ENCODE measurements at regions not wholly inside any gene's neighbourhood (a gene's known extent, or its start where the extent isn't known, plus 50 kb on each side); places are given as distances from the start of the nearest gene placed in this dataset.

DNA sequence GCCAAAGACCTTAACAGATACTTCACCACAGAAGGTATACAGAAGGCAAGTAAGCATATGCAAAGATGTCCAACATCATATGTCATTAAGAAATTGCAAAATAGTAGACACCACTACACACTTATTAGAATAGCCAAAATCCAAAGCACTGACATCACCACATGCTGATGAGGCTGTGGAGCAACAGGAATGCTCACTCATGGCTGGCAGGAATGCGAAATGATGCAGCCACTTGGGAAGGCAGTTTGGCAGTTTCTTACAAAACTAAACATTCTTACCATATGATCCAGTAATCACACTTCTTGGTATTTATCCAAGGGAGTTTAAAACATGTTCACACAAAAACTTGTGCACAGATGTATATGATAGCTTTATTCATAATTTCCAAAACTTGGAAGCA lies 261.2 kb upstream of the AJAP1 start:
- no peak for DNase-seq (ENCODE audit: low read depth)

DNA sequence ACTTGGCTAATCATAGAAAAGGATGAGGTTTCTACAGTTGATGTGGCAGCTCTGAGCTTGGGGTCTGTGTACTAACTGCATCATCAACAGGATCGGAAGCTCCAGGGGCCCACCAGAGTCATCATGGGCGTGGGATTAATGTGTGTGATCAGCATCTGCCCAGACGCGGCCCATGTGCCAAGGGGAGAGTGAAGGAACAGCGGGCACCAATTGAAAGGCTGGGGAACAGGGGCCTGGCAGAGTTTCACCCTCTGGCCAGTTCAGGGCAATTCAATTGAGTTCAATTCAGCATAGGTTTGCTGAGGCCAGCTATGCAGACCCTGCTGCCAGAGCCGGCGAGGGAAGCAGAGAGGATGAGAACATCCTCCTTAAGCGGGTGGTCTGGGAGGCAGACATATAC lies 260.0 kb upstream of the AJAP1 start:
- DNase-seq (ENCODE audit: low read depth) = no peak

DNA sequence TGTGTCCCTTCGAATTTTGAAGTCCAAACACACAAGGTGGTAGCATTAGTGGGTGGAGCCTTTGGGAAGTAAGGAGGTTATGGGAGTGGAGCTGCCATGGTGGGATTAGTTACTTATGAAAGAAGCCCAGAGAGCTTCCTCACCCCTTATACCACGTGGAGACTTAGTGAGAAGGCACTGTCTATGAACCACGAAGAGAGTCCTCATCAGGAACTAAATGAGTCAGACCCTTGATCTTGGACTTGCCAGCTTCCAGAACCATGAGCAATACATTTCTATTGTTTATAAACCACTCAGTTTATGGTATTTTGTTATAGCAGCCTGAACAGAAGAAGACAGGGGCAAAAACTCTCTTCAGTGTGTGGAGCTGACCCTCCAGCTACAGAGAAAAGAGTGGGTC lies 259.3 kb upstream of the AJAP1 start:
- no peak for DNase-seq (ENCODE audit: low read depth)

DNA sequence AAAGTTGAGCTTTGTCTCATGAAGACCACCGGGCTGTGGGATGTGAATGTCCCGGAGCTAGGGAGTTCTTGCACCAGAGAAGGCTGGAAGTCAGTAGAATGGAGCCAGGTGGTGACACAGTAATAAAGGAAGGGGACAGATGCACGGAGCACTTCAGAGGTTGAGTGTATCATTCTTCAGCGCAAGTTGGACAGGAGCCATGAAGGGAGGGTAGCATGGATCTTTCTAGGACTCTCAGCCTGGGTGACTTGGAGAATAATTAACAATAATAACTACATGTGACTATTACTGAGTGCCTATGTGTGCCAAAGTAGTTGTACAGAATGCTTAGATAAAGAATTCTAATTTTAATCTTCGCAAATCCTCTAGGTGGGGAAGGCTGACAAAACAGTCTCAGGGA lies 258.7 kb upstream of the AJAP1 start:
- DNase-seq (ENCODE audit: low read depth) = no peak

DNA sequence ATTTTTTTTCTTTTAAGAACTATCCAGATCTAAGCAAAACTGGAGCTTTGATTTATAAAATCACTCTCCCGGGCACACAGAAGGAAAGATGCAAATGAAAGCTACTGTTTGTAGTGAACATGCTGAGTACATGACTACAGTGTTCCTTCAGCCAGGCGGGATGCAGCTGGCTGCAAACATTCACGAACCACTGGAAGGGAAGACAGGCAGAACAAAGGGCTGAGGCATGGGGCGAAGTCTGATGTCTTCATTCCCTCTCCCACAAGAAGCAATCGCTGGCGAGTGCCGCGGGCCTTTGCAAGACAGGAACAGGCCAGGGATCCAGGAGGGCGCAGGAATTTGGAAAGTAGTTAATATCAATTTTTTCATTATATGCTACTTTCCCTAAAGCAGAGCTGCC lies 257.9 kb upstream of the AJAP1 start:
- DNase-seq (ENCODE audit: low read depth) = no peak

DNA sequence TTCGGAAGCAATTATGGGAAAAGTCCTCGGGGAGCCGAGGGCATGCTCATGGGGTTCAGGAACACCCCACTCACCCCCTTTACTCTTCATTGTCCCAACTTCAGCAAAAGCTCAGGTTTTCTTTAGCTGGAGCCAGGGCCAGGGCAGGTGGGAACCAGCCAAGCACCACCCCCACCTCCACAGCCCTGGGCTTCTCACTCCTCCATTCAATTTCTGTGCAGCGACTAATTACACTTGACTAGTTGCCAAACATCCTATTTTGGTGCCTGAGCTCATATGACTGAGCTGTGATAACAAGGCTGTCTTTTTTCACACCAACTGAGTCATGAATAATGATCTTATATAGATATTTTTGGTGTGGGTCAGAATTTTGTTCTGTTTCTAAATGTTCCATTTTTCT lies 257.2 kb upstream of the AJAP1 start:
- DNase-seq (ENCODE audit: low read depth) = no peak

DNA sequence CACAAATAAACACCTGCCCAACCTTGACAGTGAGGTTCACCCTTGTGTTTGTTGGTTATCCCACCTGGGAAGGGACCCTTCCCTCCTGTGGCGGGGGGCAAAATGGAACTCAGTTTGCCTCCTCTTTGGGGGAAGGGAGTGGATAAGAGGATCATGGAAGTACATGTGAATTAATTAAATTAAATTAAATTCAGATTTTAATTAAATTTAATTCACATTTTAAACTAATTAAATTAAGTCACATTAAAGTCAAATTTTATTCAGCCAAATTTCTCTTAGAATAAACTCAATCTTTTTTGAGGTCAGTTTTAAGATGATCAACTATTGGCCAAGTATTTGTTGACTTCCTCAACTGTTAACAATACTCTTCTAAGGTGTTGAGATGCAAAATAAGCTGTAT lies 252.4 kb upstream of the AJAP1 start:
- no peak for DNase-seq (ENCODE audit: low read depth)

DNA sequence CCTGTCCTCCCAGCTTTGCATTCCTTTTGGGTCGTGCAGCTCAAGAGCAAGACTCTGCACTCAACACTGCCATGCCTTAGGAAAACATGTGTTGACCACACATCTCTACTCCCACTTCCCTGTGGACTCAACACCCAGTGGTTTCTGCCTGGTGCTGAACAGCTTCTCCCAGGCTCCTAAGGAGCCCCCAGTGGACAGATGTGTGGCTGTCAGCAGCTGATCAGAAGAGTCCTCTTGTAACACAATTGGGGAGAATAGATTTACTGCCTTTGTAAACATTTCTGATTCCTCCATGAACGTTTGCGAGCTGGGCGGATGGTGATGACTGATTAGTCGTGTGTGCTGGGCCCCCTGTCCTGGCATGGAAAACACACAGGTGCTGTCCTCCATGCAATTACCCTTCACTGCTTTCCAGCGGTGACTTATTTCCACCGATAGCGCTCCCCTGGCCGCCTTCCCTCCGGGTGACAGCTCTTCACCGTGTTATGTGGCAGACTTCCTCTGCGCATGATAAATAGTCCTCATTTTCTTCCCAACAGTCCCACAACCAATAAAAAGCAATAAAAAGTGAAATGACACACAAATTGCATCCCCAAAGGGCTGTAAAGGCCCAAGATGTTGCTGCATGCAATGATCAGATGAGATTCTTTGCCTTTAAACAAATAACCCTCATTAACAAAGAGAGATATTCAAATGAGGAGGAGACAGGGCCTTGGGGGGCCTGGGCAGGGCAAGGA lies 249.4 kb upstream of the AJAP1 start:
- no peak for DNase-seq (ENCODE audit: low read depth)

DNA sequence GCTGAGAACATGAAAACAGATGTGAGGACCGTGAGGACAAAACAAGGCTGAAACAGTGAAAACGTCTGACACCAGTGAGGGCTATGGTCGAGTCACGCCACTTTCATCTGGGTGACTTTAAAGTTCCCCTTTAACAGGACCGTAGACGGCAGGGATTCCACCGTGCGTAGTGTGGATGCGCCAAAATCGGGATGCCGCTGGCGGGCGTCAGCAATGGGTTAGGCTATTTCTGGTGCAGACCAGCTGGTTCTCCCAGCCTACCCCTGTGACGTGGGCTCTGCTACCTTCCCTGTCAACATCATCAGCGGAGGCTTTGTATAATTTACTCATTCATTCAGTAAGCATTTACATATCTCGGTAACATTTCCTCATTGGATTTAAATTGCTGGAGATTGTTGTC lies 246.6 kb upstream of the AJAP1 start:
- DNase-seq (ENCODE audit: low read depth) = no peak

DNA sequence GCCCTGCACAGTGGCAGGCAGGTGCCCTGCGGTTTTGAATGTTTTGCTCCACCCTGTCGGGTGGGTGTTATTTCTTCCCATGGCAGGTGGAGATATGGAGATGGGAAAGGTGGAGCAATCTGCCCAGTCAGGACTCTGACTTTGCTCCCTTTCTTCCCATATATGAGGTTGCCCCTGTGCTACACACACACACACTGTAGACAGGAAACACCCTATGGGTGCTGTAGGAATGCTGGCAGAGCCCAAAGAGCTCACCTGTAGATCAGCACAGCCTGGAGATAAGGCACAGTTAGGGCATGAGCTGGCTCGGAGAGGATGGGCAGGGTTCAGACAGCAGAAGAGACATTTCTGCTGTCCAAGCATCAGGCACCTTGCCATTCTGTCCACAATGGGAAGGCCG lies 246.0 kb upstream of the AJAP1 start:
- DNase-seq (ENCODE audit: low read depth) = no peak

DNA sequence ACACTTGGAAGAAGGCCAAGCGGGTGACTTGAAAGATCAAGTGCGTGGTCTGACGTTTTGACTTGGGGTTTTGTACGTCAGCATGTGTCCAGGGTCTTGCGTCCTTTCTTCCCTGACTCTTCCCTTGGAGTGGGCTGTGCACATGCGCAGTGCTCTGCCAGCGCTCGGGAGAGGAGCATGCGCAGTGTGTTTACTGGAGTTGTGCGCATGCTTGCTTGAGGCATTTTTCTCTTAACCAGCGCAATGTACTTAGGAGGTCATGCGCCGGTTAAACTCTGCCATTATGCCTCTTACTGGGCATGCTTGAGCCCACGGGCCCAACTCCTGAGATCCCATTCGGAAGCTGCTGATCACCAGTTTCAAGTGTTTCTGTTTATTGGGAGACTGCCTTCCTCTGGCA lies 242.5 kb upstream of the AJAP1 start:
- DNase-seq (ENCODE audit: low read depth) = no peak

DNA sequence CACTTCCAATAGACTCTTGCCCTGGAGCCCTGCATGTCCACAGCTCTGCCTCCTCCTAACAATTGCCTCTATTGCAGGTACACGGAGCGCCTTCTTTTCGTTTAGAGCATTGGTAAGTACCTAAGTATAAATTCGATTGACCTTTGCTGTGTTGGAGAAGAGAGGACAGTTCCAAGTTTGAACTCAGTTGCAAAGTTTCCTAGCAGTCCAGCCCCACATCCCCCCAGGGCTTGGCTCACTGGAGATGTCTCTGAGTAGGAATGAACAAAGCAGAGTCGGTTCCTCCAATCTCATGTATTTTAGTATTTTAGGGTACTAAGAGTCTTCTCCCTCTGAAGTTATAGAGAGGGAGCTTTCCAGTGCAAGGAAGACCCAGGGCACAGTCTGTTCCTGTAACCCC lies 238.9 kb upstream of the AJAP1 start:
- DNase-seq (ENCODE audit: low read depth) = no peak

DNA sequence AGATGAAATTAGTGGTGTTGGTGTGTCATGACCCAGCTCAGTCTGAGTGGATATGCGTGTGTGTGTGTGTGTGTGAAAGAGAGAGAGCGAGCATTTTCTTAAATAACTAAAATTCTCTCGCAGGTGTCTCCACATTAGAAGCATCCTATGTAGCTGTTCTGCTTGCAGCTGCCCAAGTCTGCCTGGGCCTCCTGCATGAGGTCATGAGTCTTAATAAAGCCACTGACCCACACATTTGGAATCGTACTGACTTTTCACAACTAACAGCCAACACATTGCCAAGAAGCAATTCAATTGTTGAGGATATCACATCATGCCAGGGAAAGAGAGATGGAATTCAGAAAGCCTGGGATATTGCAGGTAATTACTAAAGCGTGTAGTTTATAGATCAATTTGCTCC lies 238.2 kb upstream of the AJAP1 start:
- DNase-seq (ENCODE audit: low read depth) = no peak

DNA sequence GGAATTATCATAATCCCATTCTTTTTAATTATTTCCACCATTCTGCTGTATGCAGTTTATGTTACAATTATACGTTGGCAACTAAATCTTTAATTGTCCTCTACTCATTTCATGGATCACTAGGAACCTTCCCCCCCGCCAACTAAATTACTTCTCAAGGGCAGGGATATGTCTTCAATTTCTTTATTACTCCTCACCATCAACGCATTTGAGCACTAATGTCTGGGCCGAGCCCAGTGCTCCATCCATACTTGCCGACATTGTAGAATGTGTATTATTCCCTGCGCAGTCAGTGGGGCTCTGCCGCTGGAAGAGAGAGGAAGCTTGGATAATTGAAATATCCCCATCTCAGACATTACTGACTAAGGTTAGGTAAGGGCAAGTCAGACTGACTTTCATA lies 236.4 kb upstream of the AJAP1 start:
- DNase-seq (ENCODE audit: low read depth) = no peak

DNA sequence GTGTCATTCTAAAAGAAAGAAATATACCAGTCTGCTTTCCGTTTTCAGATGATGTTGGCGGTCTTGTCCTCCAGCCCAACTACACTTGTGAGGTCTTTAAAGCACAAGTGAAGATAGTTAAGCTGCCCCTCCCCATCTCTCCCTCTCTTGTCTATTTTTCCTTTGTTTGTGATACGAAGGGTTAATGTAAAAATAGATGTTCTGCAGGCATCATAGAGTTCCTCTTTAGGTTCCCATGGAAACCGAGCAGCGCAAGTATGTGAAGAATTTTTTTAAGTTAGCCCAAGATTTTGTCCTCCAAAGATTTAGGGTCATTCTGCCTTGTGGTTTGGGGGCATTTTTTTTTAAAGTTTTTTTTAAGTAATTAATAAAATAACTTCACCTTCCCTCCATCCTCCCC lies 232.4 kb upstream of the AJAP1 start:
- DNase-seq (ENCODE audit: low read depth) = no peak

DNA sequence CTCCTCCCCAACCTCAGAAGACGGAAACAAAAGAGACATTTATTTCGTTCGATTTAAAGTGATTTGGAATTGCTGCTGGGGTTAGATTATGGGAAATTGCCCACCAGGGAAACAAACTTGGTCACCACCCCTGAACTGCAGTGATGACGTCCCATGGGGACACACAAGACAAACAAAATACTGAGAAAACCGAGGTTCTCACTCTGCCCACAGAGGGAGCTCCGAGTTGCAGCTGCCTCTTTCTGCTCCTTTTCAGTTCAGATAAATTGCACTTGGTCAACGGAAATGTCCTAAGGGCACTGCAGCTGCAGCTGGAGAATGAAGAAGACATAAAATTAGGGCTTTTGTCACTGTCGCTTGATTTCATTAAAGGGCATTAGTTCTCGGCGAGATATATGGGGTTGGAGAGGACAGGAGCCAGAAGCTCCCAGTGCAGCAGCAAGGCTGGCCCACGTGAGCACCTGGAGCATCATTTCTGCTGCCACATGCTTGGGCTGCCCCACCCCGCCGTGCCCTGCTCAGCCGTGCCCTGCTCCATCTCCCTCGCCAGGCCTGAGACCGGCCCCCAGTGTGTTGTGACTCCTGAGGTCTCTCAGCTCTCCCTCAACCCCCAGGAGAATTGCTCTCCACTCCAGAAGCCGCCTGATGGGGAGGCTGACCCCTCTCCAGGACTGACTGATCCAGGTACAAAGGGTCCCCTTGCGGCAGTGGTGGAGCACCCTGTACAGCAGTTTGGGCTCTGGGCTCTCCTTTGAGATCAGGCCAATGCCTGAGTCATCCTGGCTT lies 231.7 kb upstream of the AJAP1 start:
- DNase-seq (ENCODE audit: low read depth) = no peak

DNA sequence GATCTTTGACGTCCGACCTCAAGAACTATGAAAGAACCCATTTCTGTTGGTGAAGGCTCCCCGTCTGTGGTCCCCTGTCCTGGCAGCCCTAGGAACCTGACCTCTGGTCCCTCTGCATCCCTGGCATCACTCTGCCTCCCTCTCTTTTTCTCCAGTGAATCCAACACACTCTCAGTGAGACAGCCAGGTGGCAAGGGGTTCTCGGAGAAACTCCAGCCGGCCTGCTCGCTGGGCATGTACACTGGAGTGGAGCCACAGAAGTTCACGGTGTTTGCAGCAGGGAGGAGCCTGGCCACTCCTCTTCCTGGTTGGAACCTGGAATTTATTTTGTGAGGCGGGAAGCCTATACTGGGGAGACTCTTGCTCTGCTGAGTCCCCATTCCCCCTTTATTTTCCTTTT lies 230.2 kb upstream of the AJAP1 start:
- DNase-seq (ENCODE audit: low read depth) = no peak

DNA sequence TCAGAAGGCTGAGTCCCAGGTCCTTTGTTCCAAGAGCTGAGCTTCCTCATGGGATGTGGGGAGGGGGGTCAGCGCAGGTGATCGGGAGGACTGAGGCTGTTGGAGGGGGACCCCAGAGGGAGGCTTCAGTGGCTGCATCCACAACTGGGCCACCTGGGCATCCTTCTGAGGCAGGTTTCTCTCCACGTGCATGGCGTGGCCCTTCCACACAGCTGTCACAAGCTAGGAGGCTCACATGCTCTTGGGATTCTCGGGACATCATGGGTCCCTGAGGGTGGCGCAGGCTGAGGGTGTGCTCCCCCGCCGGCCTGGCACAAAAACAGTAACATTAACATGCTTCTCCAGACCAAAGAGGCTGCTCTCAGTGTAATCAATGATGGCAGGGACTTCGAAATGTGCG lies 229.6 kb upstream of the AJAP1 start:
- no peak for DNase-seq (ENCODE audit: low read depth)

DNA sequence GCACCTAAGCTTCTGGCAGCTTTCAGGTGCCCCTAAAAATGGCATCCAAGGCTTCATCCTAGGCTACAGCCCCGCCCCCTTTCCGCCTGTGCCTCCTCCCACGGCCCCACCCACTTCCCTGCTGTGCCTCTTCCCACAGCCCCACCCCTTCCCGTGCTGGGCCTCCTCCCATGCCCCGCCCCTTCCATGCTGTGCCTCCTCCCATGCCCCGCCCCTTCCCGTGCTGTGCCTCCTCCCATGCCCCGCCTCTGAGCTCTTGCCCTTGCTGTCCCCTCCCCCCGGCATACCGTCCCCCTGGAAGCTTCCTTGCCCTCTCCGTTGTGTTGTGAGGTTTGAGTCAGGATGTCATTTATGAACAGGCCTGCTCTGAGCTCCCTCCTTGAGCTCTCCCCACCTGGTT lies 228.5 kb upstream of the AJAP1 start:
- no peak for DNase-seq (ENCODE audit: low read depth)

DNA sequence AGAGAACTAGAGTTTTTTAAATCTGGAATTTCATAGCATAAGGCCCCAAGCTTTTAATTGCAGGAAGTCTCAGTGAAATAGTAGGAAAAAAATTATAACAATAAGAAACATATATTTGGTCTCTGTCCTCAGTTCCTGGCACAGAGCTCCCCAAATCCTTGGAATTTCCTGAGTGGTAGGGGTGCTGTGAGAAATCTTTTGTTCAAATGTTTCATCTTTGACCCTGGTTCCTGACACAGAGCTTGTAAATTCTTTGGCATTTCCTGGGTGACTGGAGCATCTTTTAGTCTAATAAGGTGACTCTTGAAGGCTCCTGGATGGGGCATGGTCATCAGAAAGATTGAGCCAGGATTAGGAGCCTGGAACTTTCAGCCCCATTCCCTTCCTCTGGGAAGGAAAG lies 225.7 kb upstream of the AJAP1 start:
- DNase-seq (ENCODE audit: low read depth) = no peak

DNA sequence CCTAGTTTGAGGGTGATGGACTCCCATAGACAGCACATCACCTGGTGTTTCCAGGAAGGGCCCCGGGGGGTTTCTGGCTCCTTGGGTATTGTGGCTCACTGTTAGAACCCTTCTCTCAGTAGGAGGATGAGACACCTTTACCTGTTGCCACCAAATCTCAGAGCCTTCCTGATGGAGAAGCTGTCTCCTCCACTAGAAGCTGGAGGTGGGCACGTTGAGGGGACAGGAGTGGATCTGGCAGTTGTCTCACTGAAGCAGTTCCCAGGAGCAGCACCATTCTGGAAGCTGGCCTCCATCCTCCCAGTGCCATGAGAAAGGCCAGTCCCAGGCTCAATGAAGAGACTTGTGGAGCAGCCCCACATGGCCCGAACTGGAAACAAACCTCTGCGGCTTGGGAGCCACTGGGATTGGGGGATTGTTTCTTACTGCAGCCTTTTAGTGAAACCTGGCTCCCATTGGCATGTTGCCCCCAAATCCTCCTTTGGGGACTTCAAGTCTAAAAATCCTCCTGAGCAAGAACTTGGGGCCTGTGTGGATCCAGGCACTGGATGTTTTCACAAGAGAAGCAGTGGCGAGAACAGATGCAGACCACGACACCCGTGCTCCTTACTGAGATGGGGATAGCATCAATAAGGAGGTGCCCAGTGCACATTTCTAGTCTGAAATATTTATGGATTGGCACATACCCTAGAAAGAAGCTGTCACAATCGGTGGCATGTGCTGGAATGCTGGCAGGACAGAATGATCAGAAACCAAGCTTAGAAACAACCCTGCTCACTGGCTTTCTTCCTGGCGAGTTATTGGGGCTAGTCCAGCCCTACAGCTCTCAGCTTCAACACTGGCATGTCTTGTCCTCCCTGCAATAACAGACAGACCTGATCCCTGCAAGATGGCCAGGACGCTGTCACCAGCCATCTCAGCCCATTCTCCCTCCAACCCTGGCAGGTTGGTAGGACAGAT lies 223.7 kb upstream of the AJAP1 start:
- DNase-seq (ENCODE audit: low read depth) = no peak

DNA sequence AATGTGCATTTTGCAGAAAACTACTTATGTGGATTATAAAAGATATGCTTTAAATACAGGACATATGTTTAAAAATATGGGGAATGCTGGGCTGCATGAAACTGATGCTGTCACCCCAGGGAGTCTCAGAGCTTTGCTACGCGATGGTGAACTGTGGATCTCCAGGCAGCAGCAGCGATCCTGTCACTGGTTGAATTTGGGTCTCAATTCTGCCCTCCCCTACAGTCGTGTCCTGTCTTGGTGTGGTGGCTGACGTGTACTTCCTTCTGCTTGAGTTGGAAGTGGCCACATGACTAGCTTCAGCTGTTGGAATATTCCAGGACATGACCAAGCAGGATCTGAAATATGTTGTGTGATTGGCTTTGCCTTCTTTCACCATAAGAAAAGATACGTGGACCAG lies 222.9 kb upstream of the AJAP1 start:
- no peak for DNase-seq (ENCODE audit: low read depth)

DNA sequence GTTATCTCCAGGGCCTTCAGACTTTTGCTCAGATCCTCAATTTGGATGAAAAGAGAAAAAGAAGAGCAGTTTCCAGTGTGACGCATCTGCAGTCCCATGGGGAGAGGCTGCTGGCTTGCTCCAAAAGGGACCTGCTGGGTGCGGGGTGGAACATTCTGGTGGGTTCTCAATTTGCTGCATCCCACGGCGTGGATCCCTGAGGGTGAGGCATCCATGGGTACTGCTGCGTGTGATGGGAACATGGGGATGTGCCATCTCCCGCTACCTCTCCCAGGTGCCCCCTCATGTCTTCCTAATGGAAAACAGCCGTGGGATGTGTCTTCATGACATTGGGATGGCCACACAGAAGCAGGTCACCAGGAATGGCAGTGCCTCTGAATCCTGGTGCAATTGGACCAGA lies 221.3 kb upstream of the AJAP1 start:
- DNase-seq (ENCODE audit: low read depth) = no peak

Measured in non-pigmented ciliary epithelial cell (primary cell).